A204.1 (cell line): ENCODE measurements at regions not wholly inside any gene's neighbourhood (a gene's known extent, or its start where the extent isn't known, plus 50 kb on each side); places are given as distances from the start of the nearest gene placed in this dataset.

Experiments used
- FAIRE-seq: peaks from 2 replicates; lab custom pipeline; 2012; peaks lifted over from hg19 to GRCh38; lab: Jason Lieb, UNC

GRCh38 chr12:13594731-13595514 lies 386.5 kb downstream of the GRIN2B start:
- no peak for FAIRE-seq

- FAIRE-seq = no peak
Observed at GRCh38 chr12:13592063-13592942, 389.1 kb downstream of the GRIN2B start.

- no peak for FAIRE-seq
Observed at GRCh38 chr12:13591488-13591887, 389.9 kb downstream of the GRIN2B start.

- FAIRE-seq = no peak
Observed at GRCh38 chr12:13591059-13591458, 390.3 kb downstream of the GRIN2B start.

- FAIRE-seq = no peak
Observed at GRCh38 chr12:13588574-13588973, 392.0 kb downstream of the EMP1 start.

- no peak for FAIRE-seq
Observed at GRCh38 chr12:13587721-13588390, 391.3 kb downstream of the EMP1 start.

- no peak for FAIRE-seq
Observed at GRCh38 chr12:13586361-13586760, 389.8 kb downstream of the EMP1 start.

GRCh38 chr12:13584541-13584940 lies 388.0 kb downstream of the EMP1 start:
- no peak for FAIRE-seq

GRCh38 chr12:13583630-13584029 lies 387.1 kb downstream of the EMP1 start:
- FAIRE-seq = no peak

- FAIRE-seq = no peak
Observed at GRCh38 chr12:13582421-13582820, 385.9 kb downstream of the EMP1 start.

GRCh38 chr12:13581031-13581430 lies 384.5 kb downstream of the EMP1 start:
- FAIRE-seq = no peak

- no peak for FAIRE-seq
Observed at GRCh38 chr12:13580206-13580605, 383.7 kb downstream of the EMP1 start.

- no peak for FAIRE-seq
Observed at GRCh38 chr12:13576935-13577500, 380.5 kb downstream of the EMP1 start.

- FAIRE-seq = no peak
Observed at GRCh38 chr12:13573698-13574321, 377.3 kb downstream of the EMP1 start.

- no peak for FAIRE-seq
Observed at GRCh38 chr12:13571035-13571434, 374.5 kb downstream of the EMP1 start.

GRCh38 chr12:13570005-13570694 lies 373.6 kb downstream of the EMP1 start:
- no peak for FAIRE-seq

- FAIRE-seq = no peak
Observed at GRCh38 chr12:13566292-13566691, 369.8 kb downstream of the EMP1 start.

GRCh38 chr12:13564266-13564810 lies 367.8 kb downstream of the EMP1 start:
- no peak for FAIRE-seq

- FAIRE-seq = no peak
Observed at GRCh38 chr12:13563743-13564125, 367.2 kb downstream of the EMP1 start.

- no peak for FAIRE-seq
Observed at GRCh38 chr12:13562915-13563742, 366.6 kb downstream of the EMP1 start.
